Dermis blood vessel endothelial cell (primary cell): ENCODE measurements at regions not wholly inside any gene's neighbourhood (a gene's known extent, or its start where the extent isn't known, plus 50 kb on each side); places are given as distances from the start of the nearest gene placed in this dataset.

ENCODE experiments used
- DNase-seq: peaks from one replicate; pipeline ENCODE4 v3.0.0; 2010

DNA sequence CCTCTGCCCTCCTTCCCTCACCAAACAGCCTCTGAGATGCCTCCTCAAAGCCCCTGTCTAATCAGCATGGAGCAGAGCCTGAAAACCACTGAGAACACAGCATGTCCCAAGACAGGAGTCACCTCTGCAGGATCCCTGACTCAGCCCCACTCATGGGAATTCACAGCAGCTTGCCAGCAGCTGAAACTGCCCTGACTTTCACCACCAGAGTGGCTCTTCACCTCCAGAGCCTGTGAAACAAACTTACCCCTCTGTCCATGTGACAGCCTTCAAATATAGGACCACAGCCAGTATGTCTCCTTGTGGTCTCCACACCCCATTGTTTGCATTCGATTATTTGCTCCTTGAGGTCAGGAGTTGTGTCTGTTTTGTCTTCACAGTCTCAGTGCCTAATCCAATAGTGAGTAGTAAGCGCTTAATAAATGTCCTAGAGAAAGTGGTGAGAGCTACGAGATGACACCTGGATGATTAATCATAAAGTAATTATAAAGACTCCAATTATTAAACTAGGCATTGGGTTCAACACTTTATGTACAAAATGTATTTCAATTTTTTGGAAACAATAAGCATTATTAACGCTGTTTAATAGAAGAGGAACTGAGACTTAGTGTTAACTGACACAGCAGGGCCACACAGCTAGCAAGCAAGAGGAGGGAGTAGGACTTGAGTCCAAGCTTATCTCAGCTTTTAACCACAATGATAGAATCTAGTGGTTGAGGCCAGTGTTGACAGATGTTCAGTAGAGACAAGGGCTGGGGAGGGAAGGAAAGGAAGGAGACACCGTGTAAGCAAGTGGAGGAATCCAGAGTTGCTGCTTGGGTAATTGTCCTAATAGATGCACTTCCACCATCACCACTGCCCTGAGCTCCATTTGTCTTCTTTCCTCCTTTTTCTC lies 358.7 kb upstream of the TNP1 start:
- no peak for DNase-seq

DNA sequence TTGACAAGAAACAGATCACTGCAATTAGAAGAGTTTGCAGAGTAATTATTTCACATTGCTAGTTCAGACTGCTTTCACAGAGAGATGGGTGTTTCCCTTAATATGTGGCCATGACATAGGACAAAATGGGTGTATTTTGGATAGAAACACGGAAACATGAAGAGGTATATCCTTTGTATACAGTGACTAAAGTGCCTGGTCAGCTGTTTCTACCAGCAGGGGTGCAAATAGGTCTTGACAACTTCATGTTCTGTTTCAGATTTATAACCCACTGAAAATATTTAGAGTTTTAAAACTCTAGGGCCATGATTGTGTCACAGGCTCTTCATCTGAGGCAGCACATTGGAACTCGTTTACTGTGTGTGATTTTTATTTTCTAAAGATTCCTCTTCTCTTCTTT lies 357.1 kb upstream of the TNP1 start:
- no peak for DNase-seq

DNA sequence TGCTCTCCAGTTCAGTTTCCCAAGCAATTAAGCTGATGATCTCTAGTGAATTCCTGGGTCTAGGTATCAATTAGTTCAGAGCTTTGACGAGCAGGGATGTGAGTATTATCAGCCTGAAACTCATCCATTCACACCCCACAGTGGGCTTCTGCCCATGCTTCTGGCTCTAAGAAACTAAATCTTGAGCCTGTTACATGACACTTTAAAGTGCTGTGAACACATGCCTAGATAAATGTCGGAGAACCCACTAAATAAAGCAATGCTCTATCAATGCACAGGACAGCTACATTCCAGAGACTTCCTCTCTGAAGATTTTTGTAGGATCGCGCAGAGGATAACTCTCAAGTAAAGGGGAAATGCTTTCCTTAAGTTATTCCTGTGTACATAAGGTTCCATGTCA lies 356.5 kb upstream of the TNP1 start:
- DNase-seq, result no peak

DNA sequence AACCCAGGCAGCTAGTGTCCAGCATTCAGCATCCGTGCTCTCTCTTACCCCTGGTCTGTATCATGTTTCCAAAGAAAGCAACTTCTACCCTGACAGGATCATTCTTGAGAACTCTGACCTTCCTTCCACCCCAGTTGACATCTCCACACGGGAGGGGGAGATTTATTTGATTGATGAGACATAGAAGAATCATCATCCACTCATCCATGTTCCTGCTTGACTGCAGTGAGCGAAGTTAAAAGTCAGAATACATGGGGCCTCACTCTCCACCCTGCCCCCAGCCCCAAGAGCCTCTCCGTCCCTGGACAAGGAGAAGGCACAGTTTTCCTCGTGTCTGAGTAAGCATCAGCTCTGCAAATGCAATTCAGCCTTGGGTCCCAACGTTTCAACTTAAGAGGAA lies 356.0 kb upstream of the TNP1 start:
- no peak for DNase-seq

- no peak for DNase-seq
Observed at GRCh38 chr2:217208867-217209266, 349.0 kb upstream of the TNP1 start.

DNA sequence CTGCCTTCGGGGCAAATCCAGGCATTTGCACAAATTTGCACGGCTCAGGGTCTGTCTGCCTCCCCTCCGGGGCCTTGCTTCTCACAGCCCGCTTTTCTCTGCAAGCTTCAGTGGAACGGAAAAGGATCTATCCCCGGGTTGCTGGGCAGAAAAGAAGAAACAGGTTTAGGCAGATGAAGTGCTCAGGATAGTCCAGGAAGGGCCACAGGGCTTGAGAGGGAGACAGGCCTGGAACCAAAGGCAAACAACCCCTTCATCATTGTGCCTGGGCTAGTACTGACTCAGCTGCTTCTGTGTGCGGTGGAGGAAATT lies 347.8 kb upstream of the TNP1 start:
- no peak for DNase-seq

- no peak for DNase-seq
Observed at GRCh38 chr2:217206907-217207698, 347.2 kb upstream of the TNP1 start.

- DNase-seq, result no peak
Observed at GRCh38 chr2:217206016-217206725, 346.3 kb upstream of the TNP1 start.

DNA sequence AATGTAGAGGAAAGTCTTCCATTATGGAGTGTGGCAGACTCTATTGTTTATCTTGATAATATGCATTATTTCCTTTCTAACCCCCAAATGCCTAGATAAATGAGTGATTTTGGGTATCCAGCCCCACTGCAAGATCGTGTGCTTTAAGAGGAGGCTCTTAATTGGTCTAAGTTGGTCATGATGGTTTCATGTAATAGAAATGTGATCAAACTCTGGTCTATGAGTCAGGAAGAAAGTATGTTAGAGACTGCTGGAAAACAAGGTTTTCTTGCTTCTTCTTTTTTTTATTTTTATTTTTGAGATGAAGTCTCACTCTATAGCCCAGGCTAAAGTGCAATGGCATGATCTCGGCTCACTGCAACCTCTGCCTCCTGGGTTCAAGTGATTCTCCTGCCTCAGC lies 344.5 kb upstream of the TNP1 start:
- no peak for DNase-seq

GRCh38 chr2:217203086-217203485 lies 343.2 kb upstream of the TNP1 start:
- DNase-seq, result no peak

DNA sequence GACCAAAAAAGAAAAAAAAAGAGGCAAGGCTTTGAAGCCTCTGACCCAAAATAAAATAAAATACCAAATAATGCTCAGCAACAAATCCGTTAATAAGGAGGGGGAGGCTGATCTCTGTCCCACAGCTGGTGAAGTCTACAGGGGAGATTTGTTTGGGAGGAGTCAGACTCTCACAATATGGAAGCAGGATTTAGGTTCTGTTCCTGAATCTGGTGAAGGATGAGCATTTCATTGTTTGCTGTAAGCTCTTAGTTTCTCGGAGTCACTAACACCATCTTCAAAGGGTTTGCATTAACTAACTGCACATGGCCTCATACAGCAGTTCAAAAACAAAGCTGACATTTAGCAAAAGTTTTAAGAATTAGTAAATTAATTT lies 339.4 kb upstream of the TNP1 start:
- DNase-seq, result no peak

DNA sequence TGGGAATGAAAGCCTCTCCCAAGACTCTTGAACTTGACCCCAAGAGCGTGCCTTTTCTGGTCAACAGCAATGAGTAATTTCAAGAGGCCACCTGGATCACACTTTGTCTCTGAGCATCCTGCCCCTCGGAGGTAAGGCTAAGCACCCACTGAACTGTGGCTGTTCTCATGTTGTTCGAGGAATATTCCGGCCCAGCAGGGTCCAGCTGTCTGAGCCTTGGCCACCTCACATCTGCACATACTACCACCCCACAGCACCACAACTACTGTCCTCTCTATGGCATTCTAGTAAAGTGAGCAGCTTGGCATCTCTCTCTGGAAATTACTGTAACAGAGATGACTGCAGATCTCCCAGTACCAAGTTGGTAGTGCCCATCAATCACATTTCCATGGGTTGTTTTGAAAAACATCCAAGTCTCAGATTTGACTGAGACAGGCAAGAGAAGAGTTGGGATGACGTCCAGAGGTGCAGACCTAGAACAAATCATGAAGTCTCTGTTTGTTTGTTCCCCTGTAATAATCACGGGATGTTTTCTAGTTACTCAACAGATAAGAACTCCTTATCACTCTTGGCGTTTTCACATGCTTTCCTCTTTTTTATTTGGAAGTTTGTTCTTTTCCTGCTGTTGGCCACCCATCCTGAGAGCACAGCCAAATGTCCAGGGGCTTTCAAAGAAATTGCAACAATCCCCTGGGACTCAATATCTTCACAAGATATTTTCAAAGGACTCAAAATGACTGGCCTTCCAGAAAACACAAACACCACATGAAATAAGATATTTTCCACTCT lies 336.0 kb upstream of the TNP1 start:
- no peak for DNase-seq

GRCh38 chr2:217195016-217195415 lies 335.2 kb upstream of the TNP1 start:
- DNase-seq, result no peak

DNA sequence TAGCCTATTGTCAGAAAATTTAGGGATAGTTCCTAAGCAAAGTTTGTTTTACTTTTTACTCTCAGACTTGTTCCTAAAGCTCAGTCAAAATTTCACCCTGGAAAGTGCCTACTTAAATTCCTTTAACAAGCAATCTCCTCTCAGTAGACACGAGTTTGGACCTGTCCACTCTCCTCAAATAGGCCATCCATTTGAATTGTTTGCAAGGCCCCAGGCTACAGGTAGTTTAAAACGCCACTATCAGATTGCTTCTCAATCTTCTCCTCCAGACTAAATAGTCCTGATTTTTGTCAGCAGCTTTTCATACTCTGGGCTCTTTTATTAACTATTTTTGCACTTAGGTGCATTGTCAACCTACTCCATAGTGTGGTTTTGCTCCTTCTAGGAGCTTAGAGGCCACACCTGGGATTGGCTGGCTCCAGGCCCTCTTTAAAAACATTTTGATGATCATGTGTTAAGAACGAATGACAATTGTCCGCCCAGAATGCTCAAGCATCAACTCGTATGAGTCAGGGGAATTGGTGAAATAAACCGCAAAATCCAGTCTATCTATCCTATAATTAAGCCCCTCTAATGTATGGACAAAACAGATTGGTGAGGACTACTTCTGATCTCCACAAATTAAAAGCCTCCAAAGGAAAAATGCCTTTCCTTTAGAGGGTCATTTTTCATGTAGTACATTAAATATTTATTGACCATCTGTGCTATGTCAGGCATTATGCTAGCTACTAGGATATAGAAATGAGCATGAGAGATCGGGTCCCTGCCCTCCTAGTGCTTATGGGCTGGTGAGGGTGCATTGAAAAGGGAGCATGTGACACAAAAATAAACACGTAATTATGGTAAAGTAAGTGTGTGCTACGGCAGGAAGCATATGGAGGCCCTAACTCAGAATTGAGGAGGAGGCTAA lies 333.8 kb upstream of the TNP1 start:
- DNase-seq, result no peak

DNA sequence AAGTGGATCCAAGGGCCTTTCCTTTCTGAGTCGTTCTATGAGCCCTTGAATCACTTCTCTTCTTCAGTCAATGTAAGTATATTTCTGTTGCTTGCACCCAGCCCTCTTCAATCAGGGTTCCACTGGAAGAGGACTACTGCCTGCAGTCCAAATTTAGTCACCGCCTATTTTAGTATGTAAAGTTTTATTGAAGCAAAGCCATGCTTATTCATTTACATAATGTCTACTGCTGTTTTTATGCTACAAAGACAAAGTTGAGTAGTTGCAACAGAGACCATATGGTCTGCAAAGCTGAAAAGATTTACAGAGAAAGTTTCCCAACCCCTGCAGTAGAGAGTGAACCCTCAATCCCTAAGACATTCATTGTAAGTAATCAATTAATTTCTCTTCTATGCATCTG lies 332.5 kb upstream of the TNP1 start:
- DNase-seq, result no peak

DNA sequence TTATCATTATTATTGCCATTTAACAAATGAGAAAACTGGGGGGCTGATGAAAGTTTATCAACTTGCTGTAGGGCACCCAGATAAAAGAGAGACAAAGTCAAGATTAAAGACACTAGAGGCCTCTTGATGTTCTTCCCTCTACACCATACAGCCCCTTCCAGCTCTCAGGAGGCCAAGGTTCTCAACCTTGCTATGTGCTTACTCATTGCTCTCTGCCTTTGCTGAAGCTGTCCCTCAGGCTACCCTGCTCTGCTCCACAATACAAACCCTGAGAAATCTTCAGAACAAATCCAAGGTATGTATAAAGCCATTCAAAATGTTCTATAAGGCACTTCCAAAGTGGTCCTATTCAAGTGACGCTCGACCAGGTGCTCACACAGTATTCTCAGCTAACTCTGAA lies 329.9 kb upstream of the TNP1 start:
- DNase-seq, result no peak

GRCh38 chr2:217189131-217189530 lies 329.3 kb upstream of the TNP1 start:
- DNase-seq, result no peak

- DNase-seq, result no peak
Observed at GRCh38 chr2:217186668-217187159, 326.9 kb upstream of the TNP1 start.

GRCh38 chr2:217186152-217186551 lies 326.3 kb upstream of the TNP1 start:
- DNase-seq, result no peak

- no peak for DNase-seq
Observed at GRCh38 chr2:217185265-217185995, 325.6 kb upstream of the TNP1 start.

- no peak for DNase-seq
Observed at GRCh38 chr2:217184242-217184641, 324.4 kb upstream of the TNP1 start.
